GM12878 (cell line): ENCODE measurements at regions not wholly inside any gene's neighbourhood (a gene's known extent, or its start where the extent isn't known, plus 50 kb on each side); places are given as distances from the start of the nearest gene placed in this dataset.

Source experiments
- ATAC-seq: fragments of 200-7000 bp; cut with Tn5 transposase; 3 replicates; pipeline ENCODE4 v1.9.1; 2020; ENCODE audit warnings: mild to moderate bottlenecking, moderate library complexity
- BruUV-seq: library from RNA; stranded (reverse); fragments of 400-500 nt; replicated peaks from 2 replicates; lab custom pipeline; 2021; lab: Mats Ljungman, UMichigan
- CTCF ChIA-PET: fragments of 300-600 bp; sonication (Branson Sonifier 250); formaldehyde crosslinking; extraction: SDS; loops from one replicate; lab custom pipeline; 2021; ENCODE audit warnings: inconsistent platforms; lab: Yijun Ruan, JAX
- POLR2A ChIA-PET: fragments of 350-600 bp; formaldehyde crosslinking; extraction: SDS; loops from one replicate; lab custom pipeline; 2021; ENCODE audit warnings: inconsistent platforms; lab: Charles Lee
- RAD21 ChIA-PET: fragments of 300-600 bp; sonication (Branson Sonifier 250); formaldehyde crosslinking; loops from one replicate; lab custom pipeline; 2023; ENCODE audit warnings: antibody characterized with exemption; ENCODE audit not compliant: unreplicated experiment; lab: Charles Lee
- SMC1A ChIA-PET: fragments of 300-600 bp; sonication (Branson Sonifier 250); formaldehyde crosslinking; loops from one replicate; lab custom pipeline; 2023; ENCODE audit not compliant: unreplicated experiment, uncharacterized antibody; lab: Charles Lee
- DNase-seq: peaks from one replicate; pipeline ENCODE4 v3.0.0-alpha.2; 2011; ENCODE audit warnings: low read depth, low spot score
- FAIRE-seq: peaks from 3 replicates; lab custom pipeline; 2011; peaks lifted over from hg19 to GRCh38; lab: Jason Lieb, UNC
- H2AFZ ChIP-seq: 2 replicates; pipeline ENCODE4 v1.6.0; 2011; ENCODE audit warnings: low read depth, low read length, control low read depth; ENCODE audit not compliant: control insufficient read depth
- H3K27ac ChIP-seq: 2 replicates; pipeline ENCODE4 v1.5.1; 2011; ENCODE audit warnings: control low read depth; ENCODE audit not compliant: control insufficient read depth, insufficient read depth
- H3K27me3 ChIP-seq, 2 experiments: replicated peaks in 1 of 2; 2 replicates each; pipeline versions ENCODE4 v1.6.0 to v1.6.1; 2011; ENCODE audit warnings: low read length in 1 of 2; ENCODE audit not compliant: control insufficient read depth in 2 of 2, insufficient read depth in 2 of 2
- H3K36me3 ChIP-seq, 2 experiments: 2 replicates each; pipeline ENCODE4 v1.5.1; 2011; ENCODE audit warnings: low read length in 1 of 2; ENCODE audit not compliant: control insufficient read depth in 2 of 2, insufficient read depth in 2 of 2
- H3K4me1 ChIP-seq: 2 replicates; pipeline ENCODE4 v1.6.1; 2011; ENCODE audit warnings: mild to moderate bottlenecking, low read length, moderate library complexity, mixed read lengths; ENCODE audit not compliant: control insufficient read depth, insufficient read depth
- H3K4me2 ChIP-seq: 2 replicates; pipeline ENCODE4 v1.6.0; 2011; ENCODE audit warnings: control low read depth; ENCODE audit not compliant: control insufficient read depth, insufficient read depth
- H3K4me3 ChIP-seq: fragments of 200-600 bp; sonication (generic); 2 replicates; pipeline ENCODE4 v1.5.1; 2016
- H3K79me2 ChIP-seq: 2 replicates; pipeline ENCODE4 v1.6.0; 2011; ENCODE audit warnings: low read length; ENCODE audit not compliant: control insufficient read depth, insufficient read depth
- H3K9ac ChIP-seq: 2 replicates; pipeline ENCODE4 v1.8.0; 2011; ENCODE audit warnings: low read length, control low read depth, mixed read lengths; ENCODE audit not compliant: control insufficient read depth, insufficient read depth
- H3K9me3 ChIP-seq: replicated peaks from 3 replicates; pipeline ENCODE4 v1.5.1; 2011; ENCODE audit warnings: mild to moderate bottlenecking, low read length; ENCODE audit not compliant: control insufficient read depth, insufficient read depth
- H4K20me1 ChIP-seq: 2 replicates; pipeline ENCODE4 v1.6.0; 2011; ENCODE audit not compliant: control insufficient read depth, insufficient read depth
- CHD2 ChIP-seq: IDR thresholded peaks from 2 replicates; pipeline ENCODE4 v1.6.1; 2011; ENCODE audit warnings: low read depth, low read length, improper control_type of control experiment, borderline replicate concordance
- PRDM15 ChIP-seq: fragments of 450-650 bp; formaldehyde crosslinking; IDR thresholded peaks from 2 replicates; pipeline ENCODE4 v1.4.0; 2020; ENCODE audit warnings: mild to moderate bottlenecking, moderate library complexity
- RB1 ChIP-seq: fragments of 450-650 bp; formaldehyde crosslinking; IDR thresholded peaks from 2 replicates; pipeline ENCODE4 v1.6.1; 2017; ENCODE audit warnings: mild to moderate bottlenecking, borderline replicate concordance
- REST ChIP-seq: IDR thresholded peaks from 2 replicates; pipeline ENCODE4 v1.6.1; 2012; ENCODE audit warnings: mild to moderate bottlenecking, low read depth, low read length
- RFX5 ChIP-seq: IDR thresholded peaks from 2 replicates; pipeline ENCODE4 v1.6.1; 2011; ENCODE audit warnings: low read depth, low read length, improper control_type of control experiment
- SREBF1 ChIP-seq: IDR thresholded peaks from 2 replicates; pipeline ENCODE4 v1.6.1; 2012; ENCODE audit warnings: mild to moderate bottlenecking, low read length
- SUZ12 ChIP-seq: fragments of 200-600 bp; sonication (generic); IDR thresholded peaks from one replicate; pipeline ENCODE4 v1.6.1; 2018; ENCODE audit warnings: antibody characterized with exemption, mild to moderate bottlenecking; ENCODE audit not compliant: unreplicated experiment
- ZBED1 ChIP-seq: IDR thresholded peaks from 2 replicates; pipeline ENCODE4 v1.6.1; 2016; ENCODE audit warnings: borderline replicate concordance
- ZNF217 ChIP-seq: fragments of 450-650 bp; IDR thresholded peaks from 2 replicates; pipeline ENCODE4 v1.6.1; 2017; ENCODE audit warnings: antibody characterized with exemption, mild to moderate bottlenecking
- ZNF384 ChIP-seq: IDR thresholded peaks from 2 replicates; pipeline ENCODE4 v1.6.1; 2012; ENCODE audit warnings: low read depth, mild to moderate bottlenecking, low read length, improper control_type of control experiment, borderline replicate concordance
- WGBS: methylation state at CpG from one replicate; pipeline ENCODE4 v1.1.6; 2016; ENCODE audit warnings: low lambda C conversion rate; ENCODE audit not compliant: insufficient replicate concordance, insufficient coverage; ENCODE audit errors: missing lambda C conversion rate; 5-methylcytosine and 5-hydroxymethylcytosine counted together
- in situ Hi-C: fragments of 300-500 bp; cut with MboI; formaldehyde crosslinking; loops from 9 replicates; pipeline ENCODE4 v1.14.3; 2018; ENCODE audit warnings: mixed read lengths
- intact Hi-C: fragments of 100-400 bp; cut with micrococcal nuclease; formaldehyde crosslinking; loops from one replicate; pipeline ENCODE4 v1.14.2; 2022; ENCODE audit not compliant: unreplicated experiment
- TF ChIP-seq, protein P1 (sequence below), 3 experiments: IDR thresholded peaks in 2 of 3; conservative IDR thresholded peaks in 1 of 3; 2 replicates each; pipeline ENCODE4 v1.5.1; 2011; ENCODE audit warnings: low read depth in 3 of 3, low read length in 3 of 3, mild to moderate bottlenecking in 3 of 3, control low read depth in 2 of 3, moderate library complexity in 2 of 3, inconsistent platforms in 1 of 3, mixed read lengths in 1 of 3; ENCODE audit not compliant: control insufficient read depth in 2 of 3, insufficient read depth in 1 of 3; ENCODE audit errors: extremely low read depth in 1 of 3

GRCh38 chr17:13958773-13959172 is 110.5 kb upstream of the COX10 start:
- Histone ChIP-seq H4K20me1 (no peaks in the 10 kb centered on the region), H3K4me3 (no peak overlapping the region), H3K27ac (no peak overlapping the region), H3K27me3 (no peaks in the 10 kb centered on the region), H3K4me2 (no peak overlapping the region), H3K9me3 (no peaks in the 10 kb centered on the region), H3K79me2 (no peaks in the 10 kb centered on the region), H2AFZ (no peak overlapping the region), H3K4me1 (no peaks in the 10 kb centered on the region), H3K36me3 (no peaks in the 10 kb centered on the region), H3K9ac (no peak overlapping the region)
- WGBS = 58% methylated on average over 4 of the region's 4 CpGs
- ChIA-PET RAD21 (no interaction called here), SMC1A (no interaction called here), CTCF (no interaction called here), POLR2A (no interaction called here)
- ATAC-seq = no peak
- intact Hi-C loops = no loop called here
- no peak for DNase-seq
- TF ChIP-seq ZNF217 = no peak
- TF ChIP-seq SUZ12 = no peak
- TF ChIP-seq SREBF1 = no peak
- no peak for TF ChIP-seq ZNF384
- TF ChIP-seq, protein P1, sequence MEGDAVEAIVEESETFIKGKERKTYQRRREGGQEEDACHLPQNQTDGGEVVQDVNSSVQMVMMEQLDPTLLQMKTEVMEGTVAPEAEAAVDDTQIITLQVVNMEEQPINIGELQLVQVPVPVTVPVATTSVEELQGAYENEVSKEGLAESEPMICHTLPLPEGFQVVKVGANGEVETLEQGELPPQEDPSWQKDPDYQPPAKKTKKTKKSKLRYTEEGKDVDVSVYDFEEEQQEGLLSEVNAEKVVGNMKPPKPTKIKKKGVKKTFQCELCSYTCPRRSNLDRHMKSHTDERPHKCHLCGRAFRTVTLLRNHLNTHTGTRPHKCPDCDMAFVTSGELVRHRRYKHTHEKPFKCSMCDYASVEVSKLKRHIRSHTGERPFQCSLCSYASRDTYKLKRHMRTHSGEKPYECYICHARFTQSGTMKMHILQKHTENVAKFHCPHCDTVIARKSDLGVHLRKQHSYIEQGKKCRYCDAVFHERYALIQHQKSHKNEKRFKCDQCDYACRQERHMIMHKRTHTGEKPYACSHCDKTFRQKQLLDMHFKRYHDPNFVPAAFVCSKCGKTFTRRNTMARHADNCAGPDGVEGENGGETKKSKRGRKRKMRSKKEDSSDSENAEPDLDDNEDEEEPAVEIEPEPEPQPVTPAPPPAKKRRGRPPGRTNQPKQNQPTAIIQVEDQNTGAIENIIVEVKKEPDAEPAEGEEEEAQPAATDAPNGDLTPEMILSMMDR (IDR thresholded peaks at IDR 0.05 in 2 of 3, conservative IDR thresholded peaks at IDR 0.05 in 1 of 3; ENCODE audit: control insufficient read depth in 2 of 3, extremely low read depth in 1 of 3, insufficient read depth in 1 of 3, low read depth in 3 of 3, low read length in 3 of 3) = no peak
- no peak for TF ChIP-seq PRDM15
- no peak for TF ChIP-seq REST
- TF ChIP-seq RFX5 = no peak
- no peak for TF ChIP-seq CHD2
- TF ChIP-seq ZBED1 = no peak
- no peak for TF ChIP-seq RB1
- in situ Hi-C loops = no loop called here
- no peak for FAIRE-seq
- no TSS peak for BruUV-seq
